ENCODE measurements at regions not wholly inside any gene's neighbourhood (a gene's known extent, or its start where the extent isn't known, plus 50 kb on each side); places are given as distances from the start of the nearest gene placed in this dataset.

DNA sequence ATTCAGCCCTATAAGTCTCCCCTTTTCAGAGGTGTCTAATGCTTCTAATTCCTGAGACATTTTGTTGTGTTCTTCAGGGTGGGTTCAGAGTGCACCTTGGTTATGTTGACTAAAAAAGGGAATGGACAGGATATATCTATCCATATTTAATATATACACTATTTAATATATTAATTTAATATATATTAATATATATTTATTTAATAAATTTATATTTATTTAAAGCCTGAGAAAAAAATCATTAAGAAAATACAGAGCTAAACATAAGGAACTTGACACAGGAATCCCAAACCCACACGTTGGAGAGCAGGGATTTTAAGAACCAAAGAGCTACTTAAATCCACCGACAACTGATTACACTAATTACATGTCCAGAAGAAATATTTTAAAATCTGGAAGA lies 674.2 kb upstream of the KIRREL3 start:
- Histone ChIP-seq H3K27ac (no peak overlapping the region), H3K9me3 (no peaks in the 10 kb centered on the region), H3K4me3 (no peak overlapping the region), H3K36me3 (no peaks in the 10 kb centered on the region), H3K27me3 (no peaks in the 10 kb centered on the region), H3K4me1 (peaks cover 0 to 5% of the 10 kb centered on the region in 2 donors)
- no peak for DNase-seq (ENCODE audit: low spot score)
- TF ChIP-seq CTCF (IDR thresholded peaks at IDR 0.05): no peak

GRCh38 chr11:127670374-127671119 lies 670.0 kb upstream of the KIRREL3 start:
- DNase-seq (ENCODE audit: low spot score): no peak
- H3K36me3 ChIP-seq: no peaks in the 10 kb centered on the region
- H3K9me3 ChIP-seq: peaks cover 0 to 3% of the 10 kb centered on the region in 2 donors
- no peak overlapping the region for H3K27ac ChIP-seq
- H3K4me3 ChIP-seq: no peak overlapping the region
- peaks cover 0 to 2% of the 10 kb centered on the region in 2 donors for H3K4me1 ChIP-seq
- no peaks in the 10 kb centered on the region for H3K27me3 ChIP-seq
- TF ChIP-seq CTCF (IDR thresholded peaks at IDR 0.05): no peak

GRCh38 chr11:127656116-127656836 lies 655.7 kb upstream of the KIRREL3 start:
- H3K4me1 ChIP-seq: no peaks in the 10 kb centered on the region
- DNase-seq (ENCODE audit: low spot score): no peak
- no peaks in the 10 kb centered on the region for H3K27me3 ChIP-seq
- no peaks in the 10 kb centered on the region for H3K36me3 ChIP-seq
- TF ChIP-seq CTCF (IDR thresholded peaks at IDR 0.05): no peak
- H3K4me3 ChIP-seq: no peak overlapping the region
- H3K9me3 ChIP-seq: peaks cover 0 to 7% of the 10 kb centered on the region in 2 donors
- no peak overlapping the region for H3K27ac ChIP-seq

- TF ChIP-seq CTCF (IDR thresholded peaks at IDR 0.05): no peak
- H3K9me3 ChIP-seq: no peaks in the 10 kb centered on the region
- DNase-seq (ENCODE audit: low spot score): no peak
- H3K4me3 ChIP-seq: no peak overlapping the region
- no peaks in the 10 kb centered on the region for H3K27me3 ChIP-seq
- H3K27ac ChIP-seq: no peak overlapping the region
- no peaks in the 10 kb centered on the region for H3K36me3 ChIP-seq
- H3K4me1 ChIP-seq: no peaks in the 10 kb centered on the region
Observed at GRCh38 chr11:127653076-127653475, 652.5 kb upstream of the KIRREL3 start.

DNA sequence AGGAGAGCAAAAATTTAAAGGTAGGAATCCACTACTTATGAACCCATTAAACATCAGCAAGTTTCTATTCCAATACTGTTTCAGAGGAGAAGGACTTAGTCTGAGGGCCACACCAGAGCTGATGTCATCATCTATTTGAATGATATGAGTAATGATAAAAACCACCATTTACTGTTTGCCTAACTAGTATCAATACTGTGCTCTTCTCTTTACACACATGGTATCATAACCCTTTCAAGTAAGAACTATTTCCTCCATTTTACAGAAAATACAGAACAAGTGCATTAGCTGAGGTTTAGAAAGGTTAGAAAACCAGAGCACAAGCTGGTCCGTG lies 651.3 kb upstream of the KIRREL3 start:
- DNase-seq (ENCODE audit: low spot score): no peak
- Histone ChIP-seq H3K9me3 (no peaks in the 10 kb centered on the region), H3K4me3 (no peak overlapping the region), H3K4me1 (no peaks in the 10 kb centered on the region), H3K36me3 (no peaks in the 10 kb centered on the region), H3K27me3 (no peaks in the 10 kb centered on the region), H3K27ac (no peak overlapping the region)
- no peak for TF ChIP-seq CTCF (IDR thresholded peaks at IDR 0.05)

Data from right atrium auricular region (tissue), 2 donors.